ENCODE measurements at regions not wholly inside any gene's neighbourhood (a gene's known extent, or its start where the extent isn't known, plus 50 kb on each side); places are given as distances from the start of the nearest gene placed in this dataset.
A peak's percentile ranks its signal among the peaks of the same experiment; 100 is the strongest.

- no peak overlapping the region for H3K4me3 ChIP-seq
- H3K4me1 ChIP-seq = peaks cover 8% of the 10 kb centered on the region
- TF ChIP-seq CTCF (IDR thresholded peaks at IDR 0.05) = no peak
- ATAC-seq (no peak), DNase-seq (no peak)
- H3K27me3 ChIP-seq = no peaks in the 10 kb centered on the region
- H3K9me3 ChIP-seq = no peaks in the 10 kb centered on the region
- H3K36me3 ChIP-seq = no peaks in the 10 kb centered on the region
- intact Hi-C loops (cut with DNase I) = no loop called here
- no peak overlapping the region for H3K27ac ChIP-seq
Observed at GRCh38 chr6:41448256-41448655, 97.9 kb upstream of the FOXP4 start.

GRCh38 chr6:41449399-41450245 is 96.6 kb upstream of the FOXP4 start:
- ATAC-seq = peak; percentile 31
- intact Hi-C loops (cut with DNase I) = no loop called here
- no peak for TF ChIP-seq CTCF (IDR thresholded peaks at IDR 0.05)

GRCh38 chr6:41450581-41450980 is 95.6 kb upstream of the FOXP4 start:
- Histone ChIP-seq H3K4me3 (no peak overlapping the region), H3K9me3 (no peaks in the 10 kb centered on the region), H3K4me1 (no peaks in the 10 kb centered on the region), H3K27me3 (no peaks in the 10 kb centered on the region), H3K27ac (no peak overlapping the region), H3K36me3 (no peaks in the 10 kb centered on the region)
- DNase-seq (no peak), ATAC-seq (no peak)
- intact Hi-C loops (cut with DNase I) = no loop called here
- no peak for TF ChIP-seq CTCF (IDR thresholded peaks at IDR 0.05)

More at GRCh38 chr6:41449399-41450245, 96.6 kb upstream of the FOXP4 start:
- H3K4me3 ChIP-seq = no peak overlapping the region
- no peak for DNase-seq
- no peaks in the 10 kb centered on the region for H3K9me3 ChIP-seq
- peak overlapping the region; percentile 36 for H3K27ac ChIP-seq
- H3K27me3 ChIP-seq = no peaks in the 10 kb centered on the region
- no peaks in the 10 kb centered on the region for H3K36me3 ChIP-seq
- no peaks in the 10 kb centered on the region for H3K4me1 ChIP-seq

- H3K27me3 ChIP-seq = no peaks in the 10 kb centered on the region
- no peak for TF ChIP-seq CTCF (IDR thresholded peaks at IDR 0.05)
- H3K4me1 ChIP-seq = no peaks in the 10 kb centered on the region
- no peak overlapping the region for H3K4me3 ChIP-seq
- intact Hi-C loops (cut with DNase I) = no loop called here
- no peaks in the 10 kb centered on the region for H3K9me3 ChIP-seq
- H3K36me3 ChIP-seq = no peaks in the 10 kb centered on the region
- H3K27ac ChIP-seq = no peak overlapping the region
- DNase-seq (no peak), ATAC-seq (no peak)
Observed at GRCh38 chr6:41451039-41451438, 95.1 kb upstream of the FOXP4 start.

- Histone ChIP-seq H3K27me3 (no peaks in the 10 kb centered on the region), H3K36me3 (no peaks in the 10 kb centered on the region), H3K4me3 (no peak overlapping the region), H3K9me3 (no peaks in the 10 kb centered on the region), H3K4me1 (no peaks in the 10 kb centered on the region), H3K27ac (no peak overlapping the region)
- ATAC-seq = peak; percentile 5
- no peak for DNase-seq
- TF ChIP-seq CTCF (IDR thresholded peaks at IDR 0.05) = no peak
- intact Hi-C loops (cut with DNase I) = no loop called here
Observed at GRCh38 chr6:41451515-41452163, 94.5 kb upstream of the FOXP4 start.
